Right renal cortex interstitium (tissue), 3 donors: ENCODE measurements at regions not wholly inside any gene's neighbourhood (a gene's known extent, or its start where the extent isn't known, plus 50 kb on each side); places are given as distances from the start of the nearest gene placed in this dataset.

Experiments used
- DNase-seq, 3 donors: peaks; one replicate each; pipeline ENCODE4 v3.0.0-alpha.2; 2013; ENCODE audit warnings: low read depth in 3 of 3, low spot score in 2 of 3

DNA sequence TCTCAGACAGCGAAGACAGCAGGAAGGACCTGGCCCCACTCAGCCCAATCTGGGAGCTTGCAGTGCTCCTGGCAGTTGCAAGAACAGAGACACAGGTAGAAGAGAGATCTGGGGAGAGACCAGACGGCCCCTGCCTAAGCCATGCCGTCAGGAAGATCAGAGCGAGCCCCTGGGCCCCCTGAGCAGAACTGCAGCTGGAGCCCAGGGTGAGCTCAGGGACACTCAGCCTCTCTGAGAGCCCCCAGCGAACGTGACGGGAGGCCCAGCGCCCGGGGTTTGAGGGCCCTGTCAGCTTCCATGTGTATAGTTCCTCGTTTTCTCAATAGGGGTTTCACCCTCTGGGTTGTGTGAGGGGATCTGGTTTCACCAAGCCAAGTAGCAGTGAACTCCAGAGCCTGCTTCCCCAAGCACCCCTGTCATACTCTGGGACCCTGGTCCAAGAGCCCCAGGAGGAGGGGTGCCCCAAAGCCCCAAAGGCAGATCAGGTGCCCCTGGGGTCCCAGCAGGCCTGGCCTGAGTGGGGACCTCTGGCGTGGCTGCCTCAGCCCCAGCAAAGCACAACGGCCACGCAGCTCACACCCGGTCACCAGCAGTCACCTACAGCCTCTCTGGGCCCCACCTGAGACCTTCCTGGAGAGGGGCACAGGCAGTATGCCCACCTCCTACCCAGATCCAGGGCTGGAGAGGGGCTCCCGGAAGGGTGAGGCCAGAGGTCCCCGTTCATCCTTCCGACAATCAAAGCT lies 431.3 kb upstream of the MYT1L start:
- DNase-seq = no peak

GRCh38 chr2:2758793-2759367 lies 427.8 kb upstream of the MYT1L start:
- no peak for DNase-seq

DNA sequence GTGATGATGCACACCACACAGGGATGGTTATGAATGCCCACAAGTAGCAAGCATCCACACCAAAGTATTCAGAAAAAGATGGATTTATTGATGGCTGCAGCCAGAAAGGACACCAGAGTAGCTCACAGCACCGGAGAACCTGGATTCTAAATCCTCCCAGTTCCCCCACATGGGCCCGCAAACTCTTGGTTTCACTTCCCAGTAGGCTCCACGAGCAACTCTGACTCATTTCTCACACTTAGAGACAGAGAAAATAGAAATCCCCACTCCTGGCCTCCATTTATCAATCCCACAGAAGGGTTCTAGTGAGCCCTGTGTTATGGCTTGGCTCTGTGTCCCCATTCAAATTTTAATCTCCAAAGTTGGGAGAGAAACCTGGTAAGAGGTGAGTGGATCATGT lies 426.7 kb upstream of the MYT1L start:
- DNase-seq = no peak

DNA sequence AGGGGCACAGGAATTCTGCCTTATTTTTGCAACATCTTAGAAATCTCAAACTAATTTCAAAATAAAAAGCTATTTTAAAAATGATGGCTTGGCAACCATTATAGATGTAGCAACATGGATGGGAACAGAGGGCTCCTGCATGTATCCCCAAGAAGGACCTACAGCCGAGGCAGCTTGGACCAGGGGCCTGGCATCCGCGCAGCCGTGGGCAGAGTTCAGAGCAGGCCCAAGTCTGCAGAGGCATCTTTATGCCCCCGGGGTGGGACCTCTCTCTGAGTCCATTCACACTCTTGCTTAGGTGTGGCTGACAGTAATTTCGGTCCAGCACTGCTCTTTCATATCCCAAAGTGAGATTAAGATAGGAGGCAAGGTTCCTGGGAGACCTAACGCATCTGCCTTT lies 425.8 kb upstream of the MYT1L start:
- DNase-seq = no peak

DNA sequence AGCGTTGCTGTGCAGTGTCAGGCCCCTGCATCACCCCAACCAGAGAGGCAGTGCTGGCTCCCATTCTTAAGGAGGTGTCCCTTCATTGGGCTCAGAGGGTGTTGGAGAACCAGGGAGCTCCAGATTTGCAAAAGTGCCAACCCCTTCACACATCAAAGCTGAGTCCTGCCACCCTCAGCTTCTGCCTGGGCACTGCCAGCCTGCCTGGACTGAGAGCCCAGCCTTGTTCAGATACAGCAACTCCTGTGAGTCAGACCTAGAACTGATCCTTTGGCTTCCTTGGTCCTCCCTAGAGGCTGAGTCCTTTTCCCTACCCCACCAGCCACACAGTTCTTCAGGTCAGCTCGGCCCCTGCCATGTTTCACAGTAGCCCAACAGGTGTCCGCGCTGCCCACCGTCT lies 424.9 kb upstream of the MYT1L start:
- DNase-seq = no peak

- no peak for DNase-seq
These were observed 423.9 kb upstream of the MYT1L start for GRCh38 chr2:2754940-2755339.

DNA sequence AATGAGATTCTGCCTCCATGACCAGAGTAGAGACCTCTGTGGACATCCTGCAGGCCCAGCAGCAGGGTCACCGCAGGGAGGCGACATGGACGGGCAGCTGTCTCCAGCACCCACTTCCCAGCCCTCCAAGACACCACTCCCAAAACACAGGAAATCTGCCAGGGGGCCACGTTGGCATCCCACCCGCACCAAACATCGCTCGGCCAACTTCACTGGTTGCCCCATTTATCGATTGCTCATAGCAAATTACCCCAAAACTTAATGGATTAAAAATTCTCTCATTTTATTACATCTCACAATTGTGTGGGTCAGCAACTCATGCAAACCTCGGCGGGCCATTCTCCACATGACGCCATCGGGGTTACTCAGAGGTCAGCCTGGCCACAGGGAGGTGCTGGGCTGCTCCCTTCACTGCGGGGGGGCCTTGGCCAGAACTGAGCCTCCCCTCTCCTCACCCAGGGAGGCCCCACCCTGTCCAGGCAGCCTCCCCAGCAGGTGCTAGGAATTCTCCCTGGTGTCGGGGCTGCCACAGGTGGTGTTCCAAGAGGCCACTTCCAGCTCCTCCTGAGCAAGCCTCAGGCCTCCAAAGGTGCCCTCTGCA lies 420.7 kb upstream of the MYT1L start:
- no peak for DNase-seq

DNA sequence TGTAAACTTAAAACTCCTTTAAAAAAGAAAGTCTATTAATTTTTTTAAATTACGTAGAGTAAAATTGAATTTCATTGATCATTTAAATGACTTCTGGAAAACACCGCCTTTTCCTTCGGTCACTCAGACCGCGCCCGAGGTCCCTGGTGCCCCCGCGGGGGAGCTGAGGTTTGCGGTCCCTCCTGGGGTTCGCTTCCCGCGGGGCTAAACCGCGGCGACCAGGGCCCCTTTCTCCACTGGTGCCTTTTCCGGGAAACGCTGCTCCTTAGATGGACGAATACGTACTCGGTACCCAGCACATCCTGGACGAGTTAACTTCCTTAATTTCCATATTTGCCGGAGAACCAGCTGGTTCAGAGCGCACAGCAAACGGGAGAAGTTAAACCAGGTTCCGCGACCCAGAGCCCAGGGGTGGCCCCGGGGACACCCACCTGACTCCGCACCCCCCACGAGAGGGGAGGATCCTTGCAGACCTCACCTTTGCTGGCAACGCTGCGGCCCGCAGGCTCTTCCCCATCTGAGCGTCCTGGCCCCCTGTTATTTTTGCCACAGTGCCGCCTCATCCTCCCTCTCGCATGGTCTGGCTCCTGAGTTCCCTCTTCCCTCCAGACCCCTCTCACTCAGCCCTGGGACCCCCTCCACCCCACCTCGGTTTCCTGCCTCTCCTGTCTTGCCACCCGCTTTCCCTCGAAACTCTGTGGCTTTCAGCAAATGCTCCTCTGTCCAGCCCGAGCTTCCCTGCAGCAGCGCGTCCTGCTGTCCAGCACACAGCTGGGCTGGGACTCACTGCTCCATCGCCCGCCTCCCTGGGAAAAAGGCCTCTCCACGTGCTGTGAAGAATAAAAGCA lies 420.0 kb upstream of the MYT1L start:
- no peak for DNase-seq

- no peak for DNase-seq
These were observed 418.1 kb upstream of the MYT1L start for GRCh38 chr2:2749206-2749598.

DNA sequence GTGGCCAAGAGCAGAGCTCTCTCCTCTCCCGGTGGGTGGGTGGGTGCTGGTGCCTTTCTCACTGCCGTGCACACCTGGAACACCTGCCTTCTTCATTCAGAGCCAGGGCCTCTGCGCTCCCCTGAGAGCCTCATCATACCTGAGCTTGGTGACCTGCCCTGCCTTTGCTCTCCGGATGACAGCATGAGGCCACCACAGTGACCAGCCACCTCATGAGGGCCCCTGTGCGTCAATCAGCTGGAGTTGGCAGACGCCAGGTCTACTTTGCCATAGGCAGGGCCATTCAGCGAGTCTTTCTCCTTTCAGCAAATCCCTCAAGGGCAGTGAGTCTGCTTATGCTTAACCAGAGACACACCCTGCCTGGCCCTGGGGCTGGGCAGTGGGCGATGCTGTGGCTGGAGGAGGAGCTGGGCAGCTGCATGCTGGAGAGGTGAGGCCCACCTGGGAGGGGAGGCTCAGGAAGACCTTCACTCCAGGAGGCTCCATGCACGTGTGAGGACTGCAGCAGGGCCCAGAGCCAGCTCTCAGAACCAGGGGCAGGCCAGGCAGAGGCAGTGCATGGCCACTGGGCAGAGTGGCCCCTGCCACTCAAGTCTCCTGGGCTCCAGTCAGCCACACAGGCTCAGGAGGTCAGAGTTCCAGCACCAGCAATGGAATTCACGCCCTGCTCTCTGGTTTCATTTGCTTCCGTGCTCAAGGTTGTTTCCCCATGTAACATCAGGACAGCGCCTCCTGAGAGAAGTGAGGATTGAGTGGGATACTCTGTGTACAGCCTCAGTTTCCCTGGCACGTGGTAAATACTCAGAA lies 417.5 kb upstream of the MYT1L start:
- no peak for DNase-seq

DNA sequence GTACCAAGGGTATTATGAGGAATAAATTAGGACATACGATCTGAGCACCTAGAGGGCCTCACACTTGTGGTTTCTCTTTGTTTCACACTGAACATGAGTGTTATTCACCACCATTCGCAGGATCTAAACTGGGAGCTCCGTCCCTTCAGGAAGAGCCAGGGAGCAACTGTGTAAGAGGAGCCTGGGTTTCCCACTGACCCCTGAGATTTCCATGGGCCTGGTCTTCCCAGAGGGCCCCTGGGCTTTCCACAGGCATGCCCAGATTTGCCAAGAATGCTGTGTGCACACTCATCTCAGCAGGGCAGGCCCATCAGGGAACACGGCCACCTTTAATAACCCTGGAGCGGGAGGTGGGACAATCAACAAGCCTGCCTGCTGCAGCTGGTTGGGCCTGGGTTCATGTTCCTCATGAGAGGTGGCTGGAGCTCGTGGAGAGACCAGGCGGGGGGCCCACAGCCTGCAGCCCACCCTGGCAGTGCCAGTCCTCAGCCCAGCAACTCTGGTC lies 416.8 kb upstream of the MYT1L start:
- no peak for DNase-seq

DNA sequence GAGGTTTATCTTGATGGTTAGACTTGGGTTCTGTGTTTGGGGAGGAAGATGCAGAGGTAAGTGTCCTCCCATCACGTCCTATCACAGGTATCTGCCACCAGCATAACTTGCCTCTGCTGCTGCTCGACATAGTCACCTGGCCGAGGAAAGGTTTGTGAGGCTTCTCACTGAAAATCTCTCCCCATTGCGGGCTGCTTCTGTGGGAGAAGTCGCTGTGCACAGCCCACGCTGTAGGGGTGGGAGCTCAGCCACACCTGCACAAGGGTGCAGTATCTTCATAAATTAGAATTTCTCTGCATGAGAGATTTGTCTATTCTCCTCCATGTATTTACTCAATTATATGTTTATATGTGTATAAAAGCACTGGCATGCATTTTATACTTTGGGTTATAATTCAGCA lies 415.7 kb upstream of the MYT1L start:
- no peak for DNase-seq

DNA sequence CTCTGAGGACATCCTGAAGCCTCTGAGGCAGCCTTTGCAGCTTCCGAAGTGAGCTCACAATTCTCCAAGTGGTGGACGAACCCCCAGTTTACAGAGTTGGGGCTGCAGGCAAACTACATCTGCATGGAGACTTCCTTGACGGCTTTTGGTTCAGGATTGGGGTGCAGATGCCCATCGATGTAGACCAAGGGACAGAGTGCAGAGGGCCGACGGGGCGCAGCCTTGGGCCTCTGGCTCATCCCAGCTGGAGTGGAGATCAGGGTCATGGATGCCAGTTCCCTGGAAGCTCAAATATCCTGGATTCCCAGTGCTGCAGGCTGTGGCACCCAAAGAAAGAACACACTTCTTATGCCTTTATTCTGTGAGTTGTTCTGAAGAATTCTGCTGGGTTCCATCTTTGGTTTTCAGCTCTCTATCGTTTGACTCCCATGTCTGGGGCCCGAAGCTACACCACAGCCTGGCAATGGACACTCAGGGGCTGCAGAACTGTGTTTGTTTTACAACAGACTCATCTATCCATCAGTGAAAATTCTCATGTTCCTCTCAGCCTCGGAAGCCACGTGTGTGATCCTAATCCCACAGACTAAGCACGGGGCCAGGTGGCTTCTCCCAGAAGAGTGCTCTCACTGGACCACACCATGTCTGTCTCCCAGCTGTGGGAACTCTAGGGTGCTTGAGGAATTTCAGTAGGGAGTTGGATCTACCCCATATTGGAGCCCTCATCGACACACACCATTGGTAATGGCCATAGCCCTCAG lies 414.1 kb upstream of the MYT1L start:
- no peak for DNase-seq

GRCh38 chr2:2744107-2744506 lies 413.0 kb upstream of the MYT1L start:
- DNase-seq = no peak

- DNase-seq = no peak
These were observed 412.1 kb upstream of the MYT1L start for GRCh38 chr2:2743164-2743571.

DNA sequence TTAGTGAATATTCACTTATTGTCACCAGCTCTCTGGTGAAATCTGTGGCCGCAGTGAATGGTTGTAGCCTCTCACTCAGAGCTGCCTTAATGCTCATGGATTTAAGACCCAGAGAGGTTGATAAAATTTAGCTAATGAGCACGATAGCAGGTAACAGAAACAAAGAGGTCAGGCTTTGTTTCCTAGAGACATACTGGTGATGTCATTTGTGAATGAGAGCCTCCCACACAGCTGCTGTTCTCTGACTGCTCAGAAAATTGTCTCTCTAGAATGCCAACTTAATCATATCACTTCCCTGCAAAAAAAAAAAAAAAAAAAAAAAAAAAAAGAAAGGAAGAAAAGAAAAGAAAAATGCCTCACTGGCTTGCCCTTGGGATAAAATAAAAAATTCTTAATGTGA lies 411.7 kb upstream of the MYT1L start:
- no peak for DNase-seq

- DNase-seq = no peak
These were observed 409.2 kb upstream of the MYT1L start for GRCh38 chr2:2740238-2740775.

DNA sequence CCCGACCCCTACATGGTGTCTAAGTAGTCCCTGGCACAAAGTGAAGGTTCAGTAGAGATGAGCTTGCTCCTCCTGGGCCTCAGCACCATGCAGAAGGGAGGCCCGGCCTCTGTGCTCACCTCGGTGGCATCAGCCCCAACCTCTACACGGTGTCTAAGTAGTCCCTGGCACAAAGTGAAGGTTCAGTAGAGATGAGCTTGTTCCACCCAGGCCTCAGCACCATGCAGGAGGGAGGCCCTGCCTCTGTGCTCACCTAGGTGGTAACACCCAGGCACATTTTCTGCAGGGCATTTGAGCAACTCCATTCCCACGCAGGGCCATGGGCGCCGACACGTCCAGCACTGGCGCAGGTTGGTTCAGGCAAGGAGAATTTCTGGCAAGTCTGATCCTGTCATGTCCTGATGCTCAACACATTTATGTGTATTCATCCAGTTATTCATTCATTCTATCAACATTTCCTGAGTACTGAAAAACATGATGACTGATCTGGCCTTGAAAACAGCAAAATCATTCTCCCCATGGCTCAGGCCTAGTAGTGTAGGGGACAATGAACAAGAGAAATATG lies 408.2 kb upstream of the MYT1L start:
- DNase-seq = no peak

DNA sequence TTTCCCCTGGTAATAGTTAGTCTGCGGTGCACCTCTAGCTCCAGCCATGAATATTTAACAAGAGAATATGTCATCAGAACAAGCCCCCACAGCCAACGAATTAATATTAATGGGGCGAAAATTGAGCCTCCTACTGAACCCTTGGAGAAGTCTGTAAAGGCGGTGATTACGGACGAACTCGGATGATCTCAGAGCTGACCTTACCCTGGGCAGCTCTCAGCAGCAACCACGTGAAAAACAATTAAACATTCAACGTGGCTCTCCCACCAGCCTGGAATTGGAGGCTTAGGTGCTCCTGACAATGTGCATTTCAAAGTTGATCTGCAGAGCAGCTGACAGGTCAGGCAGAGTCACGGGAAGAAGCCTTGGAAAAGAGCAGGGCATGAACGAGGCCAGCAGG lies 407.6 kb upstream of the MYT1L start:
- DNase-seq = no peak
